ENCODE measurements at regions not wholly inside any gene's neighbourhood (a gene's known extent, or its start where the extent isn't known, plus 50 kb on each side); places are given as distances from the start of the nearest gene placed in this dataset.

- DNase-seq (ENCODE audit: low read depth), result no peak
- TF ChIP-seq CTCF (IDR thresholded peaks at IDR 0.05; ENCODE audit: insufficient read depth, low read depth, low read length, missing control alignments), result no peak
Observed at GRCh38 chr2:223365158-223365679, 236.9 kb downstream of the SCG2 start.

DNA sequence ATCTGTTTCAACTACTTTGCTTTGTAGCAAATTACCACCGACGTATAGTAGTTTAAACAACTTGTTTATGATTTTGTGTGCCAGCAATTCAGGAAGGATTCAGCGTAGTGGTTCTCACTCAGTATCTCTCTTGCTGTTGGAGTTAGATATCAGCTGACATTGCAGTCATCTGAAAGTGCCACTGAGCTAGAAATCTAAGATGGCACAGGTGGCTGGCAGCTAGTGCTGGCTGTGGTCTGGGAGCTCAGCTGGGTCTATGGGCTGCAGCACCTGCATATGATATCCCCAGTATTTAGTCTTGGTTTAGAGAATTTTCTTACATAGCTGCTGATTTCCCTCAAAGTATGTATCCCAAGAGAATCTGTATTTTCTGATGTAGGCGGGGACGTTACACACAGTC, 235.6 kb downstream of the SCG2 start:
- H3K4me3 ChIP-seq (ENCODE audit: low read depth, low read length), result no peak overlapping the region
- no peak for DNase-seq (ENCODE audit: low read depth)
- TF ChIP-seq CTCF (IDR thresholded peaks at IDR 0.05; ENCODE audit: insufficient read depth, low read depth, low read length, missing control alignments), result no peak

More at GRCh38 chr2:223365158-223365679, 236.9 kb downstream of the SCG2 start:
- H3K4me3 ChIP-seq (ENCODE audit: low read depth, low read length), result no peak overlapping the region

DNA sequence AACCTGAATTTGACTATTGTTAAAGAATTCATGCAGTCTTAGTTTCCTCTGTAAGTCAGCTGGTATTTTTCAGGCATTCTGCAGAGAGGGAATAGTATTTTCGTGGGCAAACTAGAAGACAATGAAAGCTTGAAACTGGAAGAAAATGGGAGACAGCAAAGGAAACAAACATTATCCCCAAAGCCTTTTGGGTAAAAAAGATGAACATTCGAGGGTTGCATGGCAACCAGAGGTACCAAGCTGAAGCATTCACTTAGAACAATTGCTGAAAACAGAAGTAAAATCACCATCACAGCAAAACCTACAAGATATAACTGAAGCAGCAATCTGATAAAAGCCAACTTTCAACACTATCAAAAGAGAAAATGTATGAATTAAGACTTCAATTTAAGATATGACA, 233.7 kb downstream of the SCG2 start:
- no peak for TF ChIP-seq CTCF (IDR thresholded peaks at IDR 0.05; ENCODE audit: insufficient read depth, low read depth, low read length, missing control alignments)
- no peak overlapping the region for H3K4me3 ChIP-seq (ENCODE audit: low read depth, low read length)
- DNase-seq (ENCODE audit: low read depth), result no peak

DNA sequence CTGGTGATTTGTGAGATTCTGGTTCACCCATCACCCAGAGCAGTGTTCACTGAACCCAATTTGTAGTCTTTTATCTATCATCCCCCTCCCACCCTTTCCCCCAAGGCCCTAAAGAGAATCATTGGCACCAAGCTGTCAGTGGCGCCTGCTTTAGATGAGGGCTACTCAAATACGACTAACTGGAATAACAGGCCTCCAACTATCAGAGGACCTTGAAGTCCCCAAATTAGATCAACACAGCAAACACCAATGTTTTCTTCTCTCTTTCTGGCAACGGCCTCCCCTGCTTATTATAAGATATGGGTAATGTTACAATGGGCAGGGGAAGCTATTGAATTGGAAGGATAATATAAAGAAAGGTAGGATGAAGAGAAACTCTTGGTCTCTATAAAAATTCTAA, 232.3 kb downstream of the SCG2 start:
- TF ChIP-seq CTCF (IDR thresholded peaks at IDR 0.05; ENCODE audit: insufficient read depth, low read depth, low read length, missing control alignments), result no peak
- DNase-seq (ENCODE audit: low read depth), result no peak
- H3K4me3 ChIP-seq (ENCODE audit: low read depth, low read length), result no peak overlapping the region

DNA sequence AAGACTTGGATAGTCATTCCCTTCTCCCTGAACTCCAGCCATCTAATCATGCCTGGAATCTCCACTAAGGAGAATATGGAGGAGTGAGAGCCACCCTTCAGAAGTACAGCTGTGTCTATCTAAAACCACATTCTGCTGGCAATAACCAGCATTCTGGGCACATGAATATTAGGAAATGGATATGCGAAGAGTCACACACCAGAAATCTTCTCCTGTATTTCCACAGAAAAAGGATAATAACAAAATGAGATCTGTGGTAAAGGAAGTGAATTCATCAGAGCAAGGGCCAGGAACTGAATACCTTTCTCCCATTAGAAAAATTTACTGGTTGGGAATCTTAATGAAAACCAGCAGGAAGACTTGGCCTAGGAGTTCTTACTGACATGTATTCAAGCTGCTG, 218.8 kb downstream of the SCG2 start:
- no peak for TF ChIP-seq CTCF (IDR thresholded peaks at IDR 0.05; ENCODE audit: insufficient read depth, low read depth, low read length, missing control alignments)
- H3K4me3 ChIP-seq (ENCODE audit: low read depth, low read length), result no peak overlapping the region
- no peak for DNase-seq (ENCODE audit: low read depth)

GRCh38 chr2:223386189-223386588, 216.0 kb downstream of the SCG2 start:
- TF ChIP-seq CTCF (IDR thresholded peaks at IDR 0.05; ENCODE audit: insufficient read depth, low read depth, low read length, missing control alignments), result no peak
- DNase-seq (ENCODE audit: low read depth), result no peak
- no peak overlapping the region for H3K4me3 ChIP-seq (ENCODE audit: low read depth, low read length)

DNA sequence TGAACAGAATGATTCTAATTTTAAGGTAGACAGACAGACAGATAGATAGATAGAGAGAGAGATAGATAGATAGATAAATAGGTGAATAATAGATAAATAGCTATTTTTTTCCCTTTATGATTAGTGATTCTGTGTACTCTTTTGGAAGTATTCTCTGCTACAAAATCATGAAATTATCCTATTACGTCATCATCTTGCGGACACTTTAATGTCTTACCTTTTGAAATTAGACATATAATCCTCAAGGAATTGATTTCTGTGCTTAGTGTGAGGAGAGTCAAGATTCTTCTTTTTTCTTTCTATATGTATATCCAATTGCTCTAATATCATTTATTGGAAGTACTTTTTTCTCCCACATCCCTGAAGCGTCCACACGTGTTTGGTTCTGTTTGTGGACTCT, 215.2 kb downstream of the SCG2 start:
- DNase-seq (ENCODE audit: low read depth), result no peak
- no peak overlapping the region for H3K4me3 ChIP-seq (ENCODE audit: low read depth, low read length)
- TF ChIP-seq CTCF (IDR thresholded peaks at IDR 0.05; ENCODE audit: insufficient read depth, low read depth, low read length, missing control alignments), result no peak
